Thyroid gland (tissue), 4 donors: ENCODE measurements at regions not wholly inside any gene's neighbourhood (a gene's known extent, or its start where the extent isn't known, plus 50 kb on each side); places are given as distances from the start of the nearest gene placed in this dataset.

Experiments used
- CTCF ChIP-seq, 6 experiments: fragments of 200-600 bp in 3 of 6; fragments of 450-650 bp in 3 of 6; sonication (generic) in 3 of 6; IDR thresholded peaks; one replicate each; pipeline ENCODE4 v1.5.1; 2016 to 2019; ENCODE audit warnings: antibody characterized with exemption in 6 of 6, mild to moderate bottlenecking in 2 of 6, inconsistent platforms in 1 of 6, moderate library complexity in 1 of 6
- POLR2A ChIP-seq, 2 donors: fragments of 450-650 bp; IDR thresholded peaks; one replicate each; pipeline ENCODE4 v1.6.1; 2017; ENCODE audit warnings: antibody characterized with exemption in 2 of 2, mild to moderate bottlenecking in 2 of 2, moderate library complexity in 1 of 2

GRCh38 chr7:119228482-119228881, 1004.0 kb downstream of the ANKRD7 start:
- TF ChIP-seq CTCF (IDR thresholded peaks at IDR 0.05): no peak
- TF ChIP-seq POLR2A (IDR thresholded peaks at IDR 0.05): no peak
